ENCODE measurements at regions not wholly inside any gene's neighbourhood (a gene's known extent, or its start where the extent isn't known, plus 50 kb on each side); places are given as distances from the start of the nearest gene placed in this dataset.

GRCh38 chr18:56127322-56128099 lies 510.9 kb downstream of the TXNL1 start:
- TF ChIP-seq SIN3A (IDR thresholded peaks at IDR 0.05; ENCODE audit: borderline replicate concordance, insufficient read depth, low read length) (no peak), FOXP2 (optimal IDR thresholded peaks at IDR 0.05; ENCODE audit: borderline replicate concordance, extremely low read depth, extremely low read length, insufficient read depth) (no peak), TAF1 (IDR thresholded peaks at IDR 0.05; ENCODE audit: borderline replicate concordance, insufficient read depth, low read length) (no peak), REST (IDR thresholded peaks at IDR 0.05; ENCODE audit: insufficient read depth in 1 of 2, low read depth in 2 of 2, low read length in 2 of 2) (no peak), POLR2AphosphoS5 (IDR thresholded peaks at IDR 0.05; ENCODE audit: low read depth, low read length) (no peak)

GRCh38 chr18:56124186-56124585 lies 514.2 kb downstream of the TXNL1 start:
- TF ChIP-seq SIN3A (IDR thresholded peaks at IDR 0.05; ENCODE audit: borderline replicate concordance, insufficient read depth, low read length) (no peak), FOXP2 (optimal IDR thresholded peaks at IDR 0.05; ENCODE audit: borderline replicate concordance, extremely low read depth, extremely low read length, insufficient read depth) (no peak), TAF1 (IDR thresholded peaks at IDR 0.05; ENCODE audit: borderline replicate concordance, insufficient read depth, low read length) (no peak), REST (IDR thresholded peaks at IDR 0.05; ENCODE audit: insufficient read depth in 1 of 2, low read depth in 2 of 2, low read length in 2 of 2) (no peak), POLR2AphosphoS5 (IDR thresholded peaks at IDR 0.05; ENCODE audit: low read depth, low read length) (no peak)

GRCh38 chr18:56121669-56122068 lies 516.7 kb downstream of the TXNL1 start:
- TF ChIP-seq REST (IDR thresholded peaks at IDR 0.05; ENCODE audit: insufficient read depth in 1 of 2, low read depth in 2 of 2, low read length in 2 of 2) (no peak), TAF1 (IDR thresholded peaks at IDR 0.05; ENCODE audit: borderline replicate concordance, insufficient read depth, low read length) (no peak), FOXP2 (optimal IDR thresholded peaks at IDR 0.05; ENCODE audit: borderline replicate concordance, extremely low read depth, extremely low read length, insufficient read depth) (no peak), POLR2AphosphoS5 (IDR thresholded peaks at IDR 0.05; ENCODE audit: low read depth, low read length) (no peak), SIN3A (IDR thresholded peaks at IDR 0.05; ENCODE audit: borderline replicate concordance, insufficient read depth, low read length) (no peak)

- no peak for TF ChIP-seq FOXP2 (optimal IDR thresholded peaks at IDR 0.05; ENCODE audit: borderline replicate concordance, extremely low read depth, extremely low read length, insufficient read depth)
- TF ChIP-seq TAF1 (IDR thresholded peaks at IDR 0.05; ENCODE audit: borderline replicate concordance, insufficient read depth, low read length) = no peak
- TF ChIP-seq SIN3A (IDR thresholded peaks at IDR 0.05; ENCODE audit: borderline replicate concordance, insufficient read depth, low read length) = no peak
- no peak for TF ChIP-seq REST (IDR thresholded peaks at IDR 0.05; ENCODE audit: insufficient read depth in 1 of 2, low read depth in 2 of 2, low read length in 2 of 2)
- no peak for TF ChIP-seq POLR2AphosphoS5 (IDR thresholded peaks at IDR 0.05; ENCODE audit: low read depth, low read length)
Measured at GRCh38 chr18:56120782-56121181, 517.6 kb downstream of the TXNL1 start.

All from PFSK-1 (cell line).